Transverse colon (tissue), 4 donors: ENCODE measurements at regions not wholly inside any gene's neighbourhood (a gene's known extent, or its start where the extent isn't known, plus 50 kb on each side); places are given as distances from the start of the nearest gene placed in this dataset.

Experiments
- DNase-seq: peaks from one replicate; pipeline ENCODE4 v3.0.0-alpha.2; 2019
- H3K27ac ChIP-seq, 4 donors: fragments of 200-600 bp; sonication (generic); 2 replicates each; pipeline ENCODE4 v1.5.1; 2016 to 2018; ENCODE audit warnings: inconsistent platforms in 4 of 4
- H3K27me3 ChIP-seq: fragments of 200-600 bp; sonication (generic); 2 replicates; pipeline ENCODE4 v1.5.1; 2017; ENCODE audit warnings: inconsistent platforms
- H3K36me3 ChIP-seq, 4 donors: fragments of 200-600 bp; sonication (generic); 2 replicates each; pipeline ENCODE4 v1.5.1; 2017 to 2019; ENCODE audit warnings: inconsistent platforms in 4 of 4
- H3K4me1 ChIP-seq, 4 donors: fragments of 200-600 bp; sonication (generic); 2 replicates each; pipeline ENCODE4 v1.5.1; 2017 to 2020; ENCODE audit warnings: inconsistent platforms in 4 of 4
- H3K4me3 ChIP-seq, 4 donors: fragments of 200-600 bp; sonication (generic); 1 replicate in 1 of 4; 2 replicates in 3 of 4; pipeline versions ENCODE4 v1.5.1 to v1.6.1; 2017 to 2019; ENCODE audit warnings: inconsistent platforms in 4 of 4
- H3K9me3 ChIP-seq, 2 donors: fragments of 200-600 bp; sonication (generic); 2 replicates each; pipeline ENCODE4 v1.5.1; 2017 to 2019; ENCODE audit warnings: inconsistent platforms in 2 of 2
- EP300 ChIP-seq: sonication (generic); formaldehyde crosslinking; IDR thresholded peaks from one replicate; pipeline ENCODE4 v1.6.1; 2017; ENCODE audit warnings: antibody characterized with exemption, low read depth
- POLR2A ChIP-seq: fragments of 450-650 bp; IDR thresholded peaks from one replicate; pipeline ENCODE4 v1.6.1; 2016; ENCODE audit warnings: antibody characterized with exemption, mild to moderate bottlenecking, moderate library complexity
- POLR2AphosphoS5 ChIP-seq, 3 donors: sonication (generic); formaldehyde crosslinking; IDR thresholded peaks; one replicate each; pipeline ENCODE4 v1.6.1; 2016; ENCODE audit warnings: antibody characterized with exemption in 3 of 3
- WGBS, 2 donors: methylation state at CpG; one replicate each; pipeline ENCODE4 v1.1.5; 2018; ENCODE audit warnings: low coverage in 1 of 2; 5-methylcytosine and 5-hydroxymethylcytosine counted together
- in situ Hi-C, 4 donors: fragments of 200-750 bp; cut with MboI; loops; one replicate each; pipeline versions ENCODE4 v1.15.0 to v1.15.1; 2017; ENCODE audit warnings: low sequenced_read_pairs in 3 of 4, low pct_ligation_motif_present in 1 of 4, low pct_unique_long_range_greater_than_20kb in 1 of 4
- intact Hi-C: fragments of 100-400 bp; cut with DNase I; formaldehyde crosslinking; loops from one replicate; pipeline ENCODE4 v1.15.1; 2023; ENCODE audit warnings: low total_unique reads
- TF ChIP-seq, protein P1 (sequence below), 5 experiments: fragments of 200-600 bp in 3 of 5; fragments of 450-650 bp in 2 of 5; sonication (generic) in 3 of 5; IDR thresholded peaks; 1 replicate in 2 of 5; 2 replicates in 3 of 5; pipeline ENCODE4 v1.5.1; 2016 to 2017; ENCODE audit warnings: antibody characterized with exemption in 5 of 5, inconsistent platforms in 3 of 5, mild to moderate bottlenecking in 2 of 5, moderate library complexity in 1 of 5

DNA sequence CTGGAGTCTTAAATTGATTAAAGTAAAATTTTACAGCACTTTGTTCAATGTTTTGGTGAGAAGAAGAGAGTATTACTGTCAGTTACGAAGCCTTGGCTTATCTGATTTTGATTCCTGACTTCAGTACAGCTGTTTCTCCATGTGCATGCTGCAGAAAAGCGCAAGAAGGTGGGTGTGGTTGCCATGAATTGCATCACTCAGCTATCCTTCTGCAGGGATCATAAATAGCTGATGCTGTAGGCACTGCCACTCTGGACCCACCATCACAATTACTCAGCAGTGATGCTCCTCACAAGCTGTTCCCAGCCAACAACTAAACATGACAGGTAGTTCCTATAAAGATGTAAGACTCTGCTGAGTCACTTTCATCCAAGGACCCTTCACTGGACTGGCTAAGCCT lies 321.2 kb downstream of the IRS2 start:
- no peak for DNase-seq
- intact Hi-C loops (loop anchor here (5.0 kb wide), 1 partner anchor 52 kb away; no protein-coding TSS in a partner anchor), in situ Hi-C loops (no loop called here)
- H3K4me3 ChIP-seq = no peak overlapping the region
- H3K27ac ChIP-seq = no peak overlapping the region
- peaks cover 13 to 17% of the 10 kb centered on the region in 2 donors for H3K9me3 ChIP-seq
- TF ChIP-seq EP300 (no peak), POLR2A (no peak), POLR2AphosphoS5 (IDR thresholded peaks at IDR 0.05) (no peak)
- TF ChIP-seq, protein P1, sequence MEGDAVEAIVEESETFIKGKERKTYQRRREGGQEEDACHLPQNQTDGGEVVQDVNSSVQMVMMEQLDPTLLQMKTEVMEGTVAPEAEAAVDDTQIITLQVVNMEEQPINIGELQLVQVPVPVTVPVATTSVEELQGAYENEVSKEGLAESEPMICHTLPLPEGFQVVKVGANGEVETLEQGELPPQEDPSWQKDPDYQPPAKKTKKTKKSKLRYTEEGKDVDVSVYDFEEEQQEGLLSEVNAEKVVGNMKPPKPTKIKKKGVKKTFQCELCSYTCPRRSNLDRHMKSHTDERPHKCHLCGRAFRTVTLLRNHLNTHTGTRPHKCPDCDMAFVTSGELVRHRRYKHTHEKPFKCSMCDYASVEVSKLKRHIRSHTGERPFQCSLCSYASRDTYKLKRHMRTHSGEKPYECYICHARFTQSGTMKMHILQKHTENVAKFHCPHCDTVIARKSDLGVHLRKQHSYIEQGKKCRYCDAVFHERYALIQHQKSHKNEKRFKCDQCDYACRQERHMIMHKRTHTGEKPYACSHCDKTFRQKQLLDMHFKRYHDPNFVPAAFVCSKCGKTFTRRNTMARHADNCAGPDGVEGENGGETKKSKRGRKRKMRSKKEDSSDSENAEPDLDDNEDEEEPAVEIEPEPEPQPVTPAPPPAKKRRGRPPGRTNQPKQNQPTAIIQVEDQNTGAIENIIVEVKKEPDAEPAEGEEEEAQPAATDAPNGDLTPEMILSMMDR (IDR thresholded peaks at IDR 0.05) = no peak
- no peaks in the 10 kb centered on the region for H3K4me1 ChIP-seq
- no peaks in the 10 kb centered on the region for H3K36me3 ChIP-seq
- H3K27me3 ChIP-seq = no peaks in the 10 kb centered on the region
- 22 to 78% methylated on average over 2 of the region's 2 CpGs for WGBS, 2 donors

DNA sequence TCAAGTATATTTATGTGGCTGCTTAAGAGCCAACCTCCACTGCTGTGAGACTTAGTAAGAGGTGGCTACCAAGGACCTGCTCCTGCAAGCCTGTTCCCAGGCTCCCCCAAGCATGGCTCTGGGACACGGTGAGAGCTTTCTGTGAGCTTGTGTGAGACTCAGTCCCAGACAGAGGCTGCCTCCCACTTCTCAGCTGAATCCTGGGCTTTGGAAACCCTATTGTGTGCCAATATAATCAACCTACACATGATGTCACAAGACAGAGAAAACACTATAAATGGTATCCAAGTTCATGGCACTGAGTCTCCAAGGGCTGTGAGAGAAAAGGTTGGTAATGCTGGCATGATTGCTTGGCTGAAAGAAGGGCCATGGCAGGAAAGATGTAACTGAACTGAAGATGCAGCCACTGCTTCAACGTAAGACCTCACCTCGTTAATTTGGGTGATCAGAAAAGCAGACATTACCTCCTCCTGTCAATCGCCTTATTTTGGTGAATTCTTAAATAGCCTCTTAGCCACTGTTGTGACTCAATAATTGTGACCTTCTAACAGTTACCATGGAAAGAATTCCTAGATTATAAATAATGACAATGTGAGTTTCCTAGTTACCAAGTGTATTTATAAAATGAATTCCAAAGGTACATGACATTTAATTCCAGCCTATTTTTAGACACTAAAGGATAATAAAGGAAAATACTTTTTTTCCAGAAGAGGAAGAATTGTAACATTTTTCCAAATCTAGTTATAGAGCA lies 332.0 kb downstream of the IRS2 start:
- no peak for DNase-seq
- no peak for TF ChIP-seq POLR2AphosphoS5 (IDR thresholded peaks at IDR 0.05)
- no peak for TF ChIP-seq POLR2A
- TF ChIP-seq, protein P1 (IDR thresholded peaks at IDR 0.05) = no peak
- no peak for TF ChIP-seq EP300
- no peaks in the 10 kb centered on the region for H3K9me3 ChIP-seq
- H3K36me3 ChIP-seq = no peaks in the 10 kb centered on the region
- intact Hi-C loops (no loop called here), in situ Hi-C loops (no loop called here)
- 60 to 67% methylated on average over 3 to 4 of the region's 4 CpGs for WGBS, 2 donors
- H3K4me3 ChIP-seq = no peak overlapping the region
- no peaks in the 10 kb centered on the region for H3K4me1 ChIP-seq
- peak overlapping the region in 1 of 4 donors; percentile 14 for H3K27ac ChIP-seq
- H3K27me3 ChIP-seq = no peaks in the 10 kb centered on the region

DNA sequence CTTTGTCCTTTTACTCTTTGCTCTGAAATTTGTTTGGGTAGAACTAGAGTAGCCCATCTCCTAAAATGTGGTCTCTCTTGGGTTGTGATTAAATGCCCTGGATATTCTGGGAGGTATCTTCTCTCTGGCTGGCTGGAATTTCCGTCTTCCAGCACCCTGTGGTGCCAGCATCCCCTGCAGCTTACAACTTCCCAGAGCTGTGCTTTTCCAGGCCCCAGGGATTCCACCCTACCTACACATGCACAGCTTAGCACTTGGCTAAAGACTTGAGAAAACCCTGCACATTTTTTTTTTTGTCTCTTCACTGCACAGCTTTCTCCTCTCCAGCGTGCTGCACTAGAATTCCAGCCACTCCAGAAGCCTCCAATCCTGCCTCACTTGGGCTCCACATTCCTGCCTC lies 334.7 kb downstream of the IRS2 start:
- no peak overlapping the region for H3K4me3 ChIP-seq
- no peaks in the 10 kb centered on the region for H3K4me1 ChIP-seq
- H3K27ac ChIP-seq = no peak overlapping the region
- intact Hi-C loops = no loop called here
- no peaks in the 10 kb centered on the region for H3K9me3 ChIP-seq
- no peaks in the 10 kb centered on the region for H3K27me3 ChIP-seq
- in situ Hi-C loops = no loop called here
- no peaks in the 10 kb centered on the region for H3K36me3 ChIP-seq
- 61 to 88% methylated on average over 2 of the region's 2 CpGs for WGBS, 2 donors
- DNase-seq = no peak
- TF ChIP-seq POLR2AphosphoS5 (IDR thresholded peaks at IDR 0.05) = no peak
- no peak for TF ChIP-seq POLR2A
- no peak for TF ChIP-seq EP300
- TF ChIP-seq, protein P1 (IDR thresholded peaks at IDR 0.05) = no peak

DNA sequence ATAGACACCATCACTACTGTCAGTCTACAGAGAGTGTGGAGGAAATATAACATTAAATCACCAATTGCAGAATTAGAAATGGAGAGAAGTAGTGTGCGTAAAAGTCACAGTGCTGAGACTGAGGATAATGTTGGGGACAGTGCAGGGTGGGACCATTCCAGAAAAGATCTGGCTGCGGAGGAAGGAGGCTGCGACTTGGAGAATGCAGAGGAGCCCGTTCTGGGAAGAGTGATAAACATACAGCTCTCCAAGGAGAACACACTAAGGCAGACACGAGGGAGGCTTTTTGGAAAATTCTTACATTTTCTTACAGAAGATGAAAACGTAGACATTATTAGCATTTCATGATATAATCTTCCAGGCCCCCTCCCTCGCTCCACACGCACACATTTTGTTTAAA lies 337.8 kb downstream of the IRS2 start:
- in situ Hi-C loops = no loop called here

More for the DNA sequence above, 337.8 kb downstream of the IRS2 start:
- 86 to 93% methylated on average over 8 of the region's 8 CpGs for WGBS, 2 donors
- H3K36me3 ChIP-seq = no peaks in the 10 kb centered on the region
- TF ChIP-seq EP300 (no peak), POLR2AphosphoS5 (IDR thresholded peaks at IDR 0.05) (no peak), POLR2A (no peak)
- TF ChIP-seq, protein P1 (IDR thresholded peaks at IDR 0.05) = no peak
- no peaks in the 10 kb centered on the region for H3K27me3 ChIP-seq
- DNase-seq = no peak
- intact Hi-C loops = loop anchor here (5.0 kb wide), 1 partner anchor 344 kb away; no protein-coding TSS in a partner anchor
- no peak overlapping the region for H3K27ac ChIP-seq
- H3K4me1 ChIP-seq = no peaks in the 10 kb centered on the region
- H3K4me3 ChIP-seq = no peak overlapping the region
- H3K9me3 ChIP-seq = no peaks in the 10 kb centered on the region
